CD14-positive monocyte (primary cell): ENCODE measurements at regions not wholly inside any gene's neighbourhood (a gene's known extent, or its start where the extent isn't known, plus 50 kb on each side); places are given as distances from the start of the nearest gene placed in this dataset.

Experiments used
- DNase-seq, 3 donors: peaks; one replicate each; pipeline ENCODE4 v3.0.0-alpha.2; 2011 to 2022
- H2AFZ ChIP-seq: 2 replicates; pipeline ENCODE4 v1.6.0; 2012; ENCODE audit warnings: mild to moderate bottlenecking, low read depth, low read length, inconsistent platforms; ENCODE audit not compliant: insufficient read depth, poor library complexity, severe bottlenecking
- H3K27ac ChIP-seq, 2 donors: 1 replicate in 1 of 2; 2 replicates in 1 of 2; pipeline ENCODE4 v1.5.1; 2012 to 2013; ENCODE audit warnings: low read length in 2 of 2, control low read depth in 1 of 2, inconsistent platforms in 1 of 2, low read depth in 1 of 2, mild to moderate bottlenecking in 1 of 2
- H3K27me3 ChIP-seq, 2 donors: one replicate each; pipeline versions ENCODE4 v1.6.0 to v1.6.1; 2011 to 2013; ENCODE audit warnings: low read length in 2 of 2; ENCODE audit not compliant: control insufficient read depth in 2 of 2, insufficient read depth in 2 of 2
- H3K36me3 ChIP-seq, 2 donors: replicated peaks in 1 of 2; 1 replicate in 1 of 2; 2 replicates in 1 of 2; pipeline versions ENCODE4 v1.5.1 to v1.6.1; 2012 to 2013; ENCODE audit warnings: low read length in 2 of 2, control low read depth in 1 of 2, inconsistent platforms in 1 of 2, mild to moderate bottlenecking in 1 of 2; ENCODE audit not compliant: insufficient read depth in 2 of 2, control insufficient read depth in 1 of 2
- H3K4me1 ChIP-seq, 2 donors: 1 replicate in 1 of 2; 2 replicates in 1 of 2; pipeline versions ENCODE4 v1.5.1 to v1.6.1; 2012 to 2013; ENCODE audit warnings: low read length in 2 of 2, control low read depth in 1 of 2, inconsistent platforms in 1 of 2, mild to moderate bottlenecking in 1 of 2, moderate library complexity in 1 of 2; ENCODE audit not compliant: insufficient read depth in 2 of 2, control insufficient read depth in 1 of 2
- H3K4me2 ChIP-seq: replicated peaks from 2 replicates; pipeline ENCODE3; 2012; ENCODE audit warnings: low read length, moderate library complexity, mild to moderate bottlenecking; ENCODE audit not compliant: poor library complexity, severe bottlenecking; ENCODE audit errors: extremely low read depth
- H3K4me3 ChIP-seq, 3 experiments: fragments of 200-600 bp in 1 of 3; sonication (generic) in 1 of 3; replicated peaks in 1 of 3; 1 replicate in 2 of 3; 2 replicates in 1 of 3; pipeline ENCODE4 v1.5.1; 2011 to 2013; ENCODE audit warnings: low read length in 3 of 3, mild to moderate bottlenecking in 3 of 3, control low read depth in 2 of 3, low read depth in 2 of 3, inconsistent platforms in 1 of 3, moderate library complexity in 1 of 3
- H3K79me2 ChIP-seq: 2 replicates; pipeline ENCODE4 v1.6.0; 2012; ENCODE audit warnings: mild to moderate bottlenecking, control low read depth, inconsistent platforms, low read length, moderate library complexity; ENCODE audit not compliant: insufficient read depth
- H3K9ac ChIP-seq: 2 replicates; pipeline ENCODE4 v1.6.0; 2017; ENCODE audit warnings: low read length, mild to moderate bottlenecking; ENCODE audit not compliant: insufficient read depth, poor library complexity, severe bottlenecking
- H3K9me3 ChIP-seq, 2 donors: replicated peaks in 1 of 2; 1 replicate in 1 of 2; 2 replicates in 1 of 2; pipeline versions ENCODE4 v1.5.1 to v1.6.1; 2012 to 2013; ENCODE audit warnings: low read length in 2 of 2, control low read depth in 1 of 2; ENCODE audit not compliant: control insufficient read depth in 1 of 2, insufficient read depth in 1 of 2
- H4K20me1 ChIP-seq: 2 replicates; pipeline ENCODE4 v1.6.0; 2012; ENCODE audit warnings: mild to moderate bottlenecking, low read length, control low read depth, moderate library complexity; ENCODE audit not compliant: insufficient read depth
- H3K27ac Mint-ChIP-seq, 7 donors: one replicate each; pipeline ENCODE4 v1.8.0; 2020; ENCODE audit warnings: mild to moderate bottlenecking in 7 of 7, mixed read lengths in 7 of 7, moderate library complexity in 6 of 7, inconsistent platforms in 2 of 7
- H3K27me3 Mint-ChIP-seq, 3 donors: one replicate each; pipeline ENCODE4 v1.8.0; 2021 to 2022; ENCODE audit warnings: low read depth in 3 of 3, mild to moderate bottlenecking in 3 of 3, mixed read lengths in 3 of 3, moderate library complexity in 3 of 3, inconsistent platforms in 1 of 3
- H3K36me3 Mint-ChIP-seq, 2 donors: one replicate each; pipeline ENCODE4 v1.8.0; 2020; ENCODE audit warnings: mixed read lengths in 2 of 2, inconsistent platforms in 1 of 2, mild to moderate bottlenecking in 1 of 2
- H3K4me1 Mint-ChIP-seq: one replicate; pipeline ENCODE4 v1.8.0; 2020; ENCODE audit warnings: mild to moderate bottlenecking, mixed read lengths
- H3K4me3 Mint-ChIP-seq, 2 donors: one replicate each; pipeline ENCODE4 v1.8.0; 2020; ENCODE audit warnings: mild to moderate bottlenecking in 2 of 2, mixed read lengths in 2 of 2, moderate library complexity in 1 of 2
- H3K9me3 Mint-ChIP-seq, 7 donors: one replicate each; pipeline ENCODE4 v1.8.0; 2020 to 2022; ENCODE audit warnings: mixed read lengths in 7 of 7, mild to moderate bottlenecking in 6 of 7, moderate library complexity in 6 of 7, inconsistent platforms in 2 of 7
- CTCF ChIP-seq: fragments of 200-600 bp; IDR thresholded peaks from one replicate; pipeline ENCODE4 v1.8.0; 2022; ENCODE audit warnings: antibody characterized with exemption, mild to moderate bottlenecking
- WGBS: methylation state at CpG from one replicate; pipeline ENCODE4 v1.1.5; 2013; ENCODE audit warnings: missing lambda C conversion rate; ENCODE audit not compliant: insufficient coverage; 5-methylcytosine and 5-hydroxymethylcytosine counted together
- intact Hi-C, 2 donors: fragments of 100-400 bp; cut with micrococcal nuclease; formaldehyde crosslinking; loops; one replicate each; pipeline versions ENCODE4 v1.15.0 to v1.15.1; 2023

GRCh38 chr12:9276990-9277389 lies 68.8 kb upstream of the PZP start:
- no peak for DNase-seq
- H3K4me2 ChIP-seq: no peak overlapping the region
- H3K4me3 ChIP-seq: no peak overlapping the region
- H3K4me1 ChIP-seq: no peaks in the 10 kb centered on the region
- no peak overlapping the region for H3K27ac ChIP-seq
- H3K4me3 Mint-ChIP-seq: no peak overlapping the region
- no peaks in the 10 kb centered on the region for H3K9me3 ChIP-seq
- H3K27me3 Mint-ChIP-seq: peaks cover 0 to 4% (median 0%) of the 10 kb centered on the region in 3 donors
- TF ChIP-seq CTCF: no peak
- H3K27ac Mint-ChIP-seq: no peak overlapping the region
- no peaks in the 10 kb centered on the region for H3K27me3 ChIP-seq
- no peaks in the 10 kb centered on the region for H3K36me3 Mint-ChIP-seq
- H3K79me2 ChIP-seq: no peaks in the 10 kb centered on the region
- 94% methylated on average over 2 of the region's 4 CpGs for WGBS
- H4K20me1 ChIP-seq: no peaks in the 10 kb centered on the region
- H3K4me1 Mint-ChIP-seq: no peaks in the 10 kb centered on the region
- H3K9me3 Mint-ChIP-seq: no peaks in the 10 kb centered on the region
- no peaks in the 10 kb centered on the region for H3K36me3 ChIP-seq
- H3K9ac ChIP-seq: no peak overlapping the region
- no peak overlapping the region for H2AFZ ChIP-seq
- intact Hi-C loops: loop anchor here in 1 of 2 donors (10.0 kb wide), 1 partner anchor 212 kb away; no protein-coding TSS in a partner anchor

- H3K9me3 Mint-ChIP-seq: no peaks in the 10 kb centered on the region
- intact Hi-C loops: loop anchor here in 1 of 2 donors (10.0 kb wide), 1 partner anchor 208 kb away; no protein-coding TSS in a partner anchor
- H3K36me3 Mint-ChIP-seq: no peaks in the 10 kb centered on the region
- no peaks in the 10 kb centered on the region for H3K4me1 ChIP-seq
- no peaks in the 10 kb centered on the region for H4K20me1 ChIP-seq
- H3K36me3 ChIP-seq: no peaks in the 10 kb centered on the region
- no peak overlapping the region for H3K4me3 ChIP-seq
- H3K4me1 Mint-ChIP-seq: no peaks in the 10 kb centered on the region
- H3K9me3 ChIP-seq: no peaks in the 10 kb centered on the region
- H2AFZ ChIP-seq: no peak overlapping the region
- H3K27ac Mint-ChIP-seq: no peak overlapping the region
- DNase-seq: no peak
- H3K9ac ChIP-seq: no peak overlapping the region
- no peaks in the 10 kb centered on the region for H3K27me3 ChIP-seq
- TF ChIP-seq CTCF: no peak
- no peak overlapping the region for H3K4me3 Mint-ChIP-seq
- H3K27me3 Mint-ChIP-seq: peaks cover 0 to 4% (median 1%) of the 10 kb centered on the region in 3 donors
- no peak overlapping the region for H3K4me2 ChIP-seq
- H3K27ac ChIP-seq: no peak overlapping the region
- 100% methylated on average over 2 of the region's 3 CpGs for WGBS
- no peaks in the 10 kb centered on the region for H3K79me2 ChIP-seq
These were observed 65.1 kb upstream of the PZP start for GRCh38 chr12:9273276-9273675.
